GM18502 (cell line): ENCODE measurements at regions not wholly inside any gene's neighbourhood (a gene's known extent, or its start where the extent isn't known, plus 50 kb on each side); places are given as distances from the start of the nearest gene placed in this dataset.
A peak's percentile ranks its signal among the peaks of the same experiment; 100 is the strongest.

Experiments
- ATAC-seq: cut with Tn5 transposase; IDR thresholded peaks from one replicate; pipeline ENCODE4 v1.9.1; 2021; ENCODE audit warnings: mild to moderate bottlenecking; ENCODE audit not compliant: unreplicated experiment, poor library complexity

GRCh38 chr5:97907646-97908400, 724.8 kb upstream of the RIOK2 start:
- ATAC-seq: no peak

DNA sequence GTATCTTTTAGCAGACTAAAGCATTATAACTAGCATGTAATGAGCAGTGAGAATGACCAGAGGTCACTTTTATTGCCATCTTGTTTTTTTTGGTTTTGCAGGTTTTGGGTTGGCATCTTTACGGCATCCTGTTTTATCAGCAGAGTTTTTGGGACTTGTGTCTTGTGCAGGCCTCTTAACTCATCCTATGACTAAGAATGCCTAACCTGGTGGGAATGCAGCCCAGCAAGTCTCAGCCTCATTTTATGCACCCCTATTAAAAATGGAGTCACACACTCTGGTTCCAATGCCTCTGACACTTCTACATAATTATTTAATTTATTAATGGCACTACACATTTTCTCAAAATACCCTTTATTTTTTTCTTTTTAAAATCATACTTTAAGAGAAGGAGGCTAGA, 726.5 kb upstream of the RIOK2 start:
- ATAC-seq: no peak

- no peak for ATAC-seq
Measured at GRCh38 chr5:97914483-97914882, 731.4 kb upstream of the RIOK2 start.

GRCh38 chr5:97915106-97915505, 732.1 kb upstream of the RIOK2 start:
- no peak for ATAC-seq

- ATAC-seq: no peak
Measured at GRCh38 chr5:97918057-97918456, 735.0 kb upstream of the RIOK2 start.

DNA sequence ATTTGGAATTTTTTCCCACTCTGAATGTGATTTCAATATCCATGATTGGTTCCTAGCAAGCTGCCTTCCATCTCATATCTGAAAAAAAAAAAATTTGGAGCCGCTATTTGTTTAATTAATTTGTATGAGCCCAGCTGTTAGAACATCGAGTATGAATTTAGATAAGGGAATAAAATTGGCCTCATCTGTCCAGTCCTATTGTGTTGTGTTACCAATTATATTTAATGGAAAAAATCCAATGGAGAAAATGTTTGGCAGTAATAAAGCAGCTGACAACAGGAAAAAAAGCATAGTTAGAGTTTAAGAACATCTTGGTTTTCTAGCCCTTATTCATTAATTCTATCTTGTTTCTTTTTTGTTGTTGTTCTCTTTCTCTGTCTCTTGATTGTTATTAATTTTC, 735.6 kb upstream of the RIOK2 start:
- no peak for ATAC-seq

GRCh38 chr5:97919719-97920118, 736.7 kb upstream of the RIOK2 start:
- ATAC-seq: no peak

DNA sequence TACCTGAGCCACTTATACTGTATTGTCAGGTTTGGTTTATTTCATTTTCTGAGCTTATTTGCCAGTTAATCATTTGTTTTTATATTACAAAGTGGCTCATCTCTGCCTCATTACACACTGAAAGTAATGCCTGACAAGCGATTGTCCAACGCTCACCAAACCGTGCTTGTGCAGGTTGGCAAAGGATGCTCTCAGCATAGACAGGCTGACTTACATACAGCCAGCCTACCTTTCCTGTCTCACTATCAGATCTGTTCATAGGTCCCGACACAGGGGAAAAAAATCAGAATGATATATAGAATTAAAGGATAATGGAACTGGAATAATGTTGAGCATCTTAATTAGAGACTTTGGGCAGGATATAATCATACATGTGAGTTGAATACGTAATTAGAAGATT, 739.7 kb upstream of the RIOK2 start:
- no peak for ATAC-seq

DNA sequence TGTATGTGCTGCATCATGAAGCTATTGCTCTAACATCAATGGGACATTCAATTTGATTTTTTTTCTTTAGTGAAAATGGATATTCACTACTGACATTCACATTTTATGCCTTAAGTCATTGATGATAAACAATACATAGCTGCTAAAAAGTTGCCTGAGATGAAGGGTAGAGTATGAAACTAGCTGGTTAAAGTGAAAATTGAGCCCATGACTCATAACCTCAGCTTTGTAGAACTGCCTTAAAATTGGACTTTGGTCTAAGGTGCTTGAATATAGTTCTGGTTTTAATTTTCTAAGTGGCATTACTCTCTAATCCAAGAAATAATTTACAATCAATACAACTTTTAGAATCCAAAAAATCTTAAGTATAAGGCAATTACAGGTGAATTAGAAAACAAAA, 740.4 kb upstream of the RIOK2 start:
- ATAC-seq: peak; percentile 58

DNA sequence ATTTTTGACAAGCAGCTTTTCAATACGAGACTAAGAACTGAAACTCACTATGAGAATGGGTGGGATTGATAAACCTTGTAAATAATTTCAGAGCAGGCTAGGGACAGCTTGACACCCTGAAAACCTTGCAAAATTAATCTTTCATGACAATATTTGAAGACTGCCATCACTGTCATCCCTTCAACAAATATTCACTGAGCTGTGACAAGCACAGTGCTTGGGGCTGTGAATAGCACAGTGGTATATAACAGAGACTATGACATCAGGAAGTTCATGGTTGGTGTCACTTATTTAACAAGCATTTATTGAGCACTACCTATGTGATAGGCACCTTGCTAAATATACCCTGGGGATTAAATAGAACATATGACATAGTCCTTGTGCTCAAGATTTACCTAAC, 741.0 kb upstream of the RIOK2 start:
- ATAC-seq: no peak

- no peak for ATAC-seq
Measured at GRCh38 chr5:97929383-97929782, 746.3 kb upstream of the RIOK2 start.

- ATAC-seq: no peak
Measured at GRCh38 chr5:97931829-97932228, 748.8 kb upstream of the RIOK2 start.

DNA sequence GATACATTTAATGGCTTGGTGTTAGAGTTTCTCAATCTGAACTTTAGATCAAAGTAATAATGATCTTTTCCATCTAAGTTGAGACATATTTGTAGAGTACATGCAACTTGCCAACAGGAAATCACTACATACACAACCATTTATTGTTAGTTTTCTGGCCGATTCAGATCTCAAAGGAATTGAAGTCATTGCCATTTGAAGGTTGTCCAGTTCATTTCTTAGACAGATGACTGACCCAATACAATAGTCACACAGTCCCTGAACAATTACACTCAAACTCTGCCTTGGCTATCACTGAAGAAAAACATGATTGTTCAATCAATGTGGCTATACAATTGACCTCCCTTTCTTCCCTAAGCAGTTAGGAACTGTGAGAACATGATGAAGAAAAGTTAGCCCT, 753.2 kb upstream of the RIOK2 start:
- ATAC-seq: no peak

DNA sequence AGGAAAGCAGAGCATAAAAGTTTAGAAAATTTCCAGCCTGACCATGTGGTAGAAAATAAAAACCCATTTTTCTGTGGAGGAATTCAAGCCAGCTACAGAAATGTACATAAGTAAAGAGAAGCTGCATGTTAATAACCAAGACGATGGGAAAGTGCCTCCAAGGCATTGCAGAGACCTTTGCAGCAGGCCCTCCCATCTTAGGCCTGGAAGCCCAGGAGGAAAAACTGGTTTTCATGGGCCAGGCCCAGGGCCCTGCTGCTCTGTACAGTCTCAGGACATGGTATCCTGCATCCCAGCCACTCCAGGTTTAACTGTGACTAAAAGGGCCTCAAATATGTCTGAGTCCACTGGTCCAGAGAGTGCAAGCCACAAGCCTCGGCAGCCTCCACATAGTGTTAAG, 754.8 kb upstream of the RIOK2 start:
- no peak for ATAC-seq

DNA sequence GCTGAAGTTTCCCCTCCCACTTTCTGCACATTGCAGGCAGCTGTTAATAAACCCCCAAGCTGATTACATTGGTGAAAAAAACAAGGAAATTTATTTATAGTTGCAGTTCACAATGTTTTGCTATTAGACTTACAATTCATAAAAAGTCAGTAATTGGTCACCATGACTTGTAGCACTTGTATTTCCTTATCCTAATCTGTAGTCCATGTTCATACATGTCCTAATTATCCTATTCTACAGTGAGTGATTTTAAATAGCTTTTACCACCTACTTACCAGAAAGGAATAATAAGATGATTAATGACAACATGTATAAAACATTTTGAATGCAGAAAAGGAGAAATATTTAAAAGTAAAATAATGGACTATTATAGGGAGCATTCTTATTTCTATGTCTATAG, 760.0 kb upstream of the RIOK2 start:
- no peak for ATAC-seq

DNA sequence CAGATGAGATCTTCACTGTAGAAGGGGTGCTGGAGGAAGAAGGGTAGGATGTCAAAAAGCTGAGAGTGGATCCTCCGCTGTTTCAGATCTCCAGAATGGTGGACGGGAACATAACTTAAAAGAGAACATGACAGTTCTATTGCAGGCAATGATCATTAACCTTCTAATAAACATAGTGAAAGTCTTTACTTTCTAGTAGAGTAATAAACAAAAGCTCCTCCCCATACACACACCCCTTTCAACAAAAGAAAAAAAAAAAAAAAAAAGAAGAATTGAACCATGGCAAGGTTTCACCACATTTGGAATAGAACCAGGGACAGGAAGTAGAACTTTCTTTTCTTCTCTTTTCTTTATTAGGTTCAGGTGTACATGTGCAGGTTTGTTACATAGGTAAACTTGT, 768.1 kb upstream of the RIOK2 start:
- ATAC-seq: no peak

- no peak for ATAC-seq
Measured at GRCh38 chr5:97955450-97955849, 772.4 kb upstream of the RIOK2 start.

DNA sequence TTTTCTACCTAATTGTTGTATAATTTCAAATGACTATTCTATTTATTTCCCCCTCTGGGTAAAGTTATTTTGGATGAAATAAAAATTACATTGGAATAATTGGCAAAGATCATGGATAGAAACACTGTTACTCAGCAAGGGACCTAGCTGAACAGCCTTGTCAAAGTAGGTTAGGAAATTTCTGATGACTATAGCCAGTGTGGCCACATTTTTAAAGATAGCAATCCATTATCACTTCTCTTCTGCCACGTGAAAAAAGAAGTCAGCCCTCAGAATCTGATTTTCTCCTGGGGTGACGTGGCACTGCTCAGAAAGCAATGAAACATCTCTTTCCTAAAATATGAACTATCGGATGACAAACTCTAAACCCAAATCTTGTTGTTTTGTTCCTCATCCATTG, 784.2 kb upstream of the RIOK2 start:
- ATAC-seq: no peak

GRCh38 chr5:97968346-97968745, 785.3 kb upstream of the RIOK2 start:
- no peak for ATAC-seq

GRCh38 chr5:97979740-97980139, 793.7 kb upstream of the RGMB start:
- no peak for ATAC-seq

DNA sequence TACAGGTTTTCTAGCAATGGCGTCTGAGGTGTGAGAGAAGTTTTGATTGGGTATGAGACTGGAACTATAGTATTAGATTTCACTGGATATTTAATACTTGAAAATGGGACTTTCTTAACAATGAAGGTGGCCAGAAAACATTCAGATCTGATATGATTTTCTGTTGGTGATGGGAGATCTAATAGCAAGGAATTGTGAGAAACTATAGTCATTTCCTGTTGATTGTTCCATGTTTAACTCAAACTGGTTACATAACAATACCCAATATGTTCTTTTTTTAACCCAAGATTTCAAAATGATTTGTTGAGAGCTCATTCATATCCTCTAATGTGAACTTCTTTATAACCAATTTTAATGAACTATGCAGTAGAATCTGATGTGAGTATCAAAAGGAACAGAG, 793.2 kb upstream of the RGMB start:
- no peak for ATAC-seq

DNA sequence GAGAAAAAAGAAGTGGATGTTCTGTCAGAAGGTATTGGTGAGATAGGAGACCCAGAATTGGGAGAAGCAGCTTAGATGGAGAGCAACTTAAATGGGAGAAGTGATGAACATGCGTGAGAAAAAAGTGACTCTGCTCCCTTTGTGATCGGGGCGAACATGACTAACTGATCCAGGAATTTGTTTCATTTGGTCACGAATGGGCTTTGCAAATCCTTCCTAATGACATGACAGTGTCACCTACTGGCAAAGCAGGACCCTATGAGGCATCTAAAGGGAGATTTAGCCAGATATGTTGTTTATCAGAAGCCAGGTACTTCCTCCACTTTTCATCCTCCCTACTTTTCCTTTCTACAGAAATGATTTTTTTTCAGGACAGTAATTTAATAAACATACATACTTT, 787.4 kb upstream of the RGMB start:
- ATAC-seq: no peak

DNA sequence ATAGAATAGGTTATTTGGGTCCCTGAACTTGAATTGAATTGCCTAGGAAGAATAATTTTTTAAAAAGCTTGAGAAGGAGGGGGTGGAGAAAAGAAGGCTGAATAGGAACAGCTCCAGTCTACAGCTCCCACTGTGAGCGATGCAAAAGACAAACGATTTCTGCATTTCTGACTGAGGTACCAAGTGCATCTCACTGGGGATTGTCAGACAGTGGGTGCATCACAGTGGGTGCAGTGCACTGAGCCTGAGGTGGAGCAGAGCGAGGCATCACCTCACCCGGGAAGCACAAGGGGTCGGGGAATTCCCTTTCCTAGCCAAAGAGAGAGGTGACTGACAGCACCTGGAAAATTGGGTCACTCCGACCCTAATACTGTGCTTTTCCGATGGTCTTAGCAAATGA, 782.2 kb upstream of the RGMB start:
- no peak for ATAC-seq
